ENCODE measurements at regions not wholly inside any gene's neighbourhood (a gene's known extent, or its start where the extent isn't known, plus 50 kb on each side); places are given as distances from the start of the nearest gene placed in this dataset.

GRCh38 chr15:47366884-47367283 lies 350.4 kb upstream of the SEMA6D start:
- TF ChIP-seq POLR2AphosphoS5 (IDR thresholded peaks at IDR 0.05; ENCODE audit: low read depth, low read length) (no peak), POLR2A (IDR thresholded peaks at IDR 0.05; ENCODE audit: low read depth, low read length) (no peak), TAF1 (IDR thresholded peaks at IDR 0.05; ENCODE audit: low read depth, low read length) (no peak)
